ENCODE measurements at regions not wholly inside any gene's neighbourhood (a gene's known extent, or its start where the extent isn't known, plus 50 kb on each side); places are given as distances from the start of the nearest gene placed in this dataset.

GRCh38 chr4:116899561-116899960 lies 185.8 kb downstream of the TRAM1L1 start:
- no peak for TF ChIP-seq CTCF (IDR thresholded peaks at IDR 0.05)
- no peaks in the 10 kb centered on the region for H3K9me3 ChIP-seq
- intact Hi-C loops (cut with DNase I, micrococcal nuclease): no loop called here
- H3K4me1 ChIP-seq (ENCODE audit: low read depth): no peaks in the 10 kb centered on the region
- DNase-seq (no peak), ATAC-seq (no peak)
- no peak overlapping the region for H3K4me3 ChIP-seq
- no peaks in the 10 kb centered on the region for H3K36me3 ChIP-seq (ENCODE audit: low read depth)

- intact Hi-C loops (cut with DNase I, micrococcal nuclease): no loop called here
- ATAC-seq (no peak), DNase-seq (no peak)
- no peak for TF ChIP-seq CTCF (IDR thresholded peaks at IDR 0.05)
- Histone ChIP-seq H3K4me1 (ENCODE audit: low read depth) (no peaks in the 10 kb centered on the region), H3K4me3 (no peak overlapping the region), H3K9me3 (no peaks in the 10 kb centered on the region), H3K36me3 (ENCODE audit: low read depth) (no peaks in the 10 kb centered on the region)
Observed at GRCh38 chr4:116885579-116885978, 199.8 kb downstream of the TRAM1L1 start.

- TF ChIP-seq CTCF (IDR thresholded peaks at IDR 0.05): no peak
- no peak for ATAC-seq
Observed at GRCh38 chr4:116882503-116882902, 202.9 kb downstream of the TRAM1L1 start.

GRCh38 chr4:116881077-116881476 lies 204.3 kb downstream of the TRAM1L1 start:
- no peak overlapping the region for H3K4me3 ChIP-seq
- H3K9me3 ChIP-seq: no peaks in the 10 kb centered on the region
- no peak for TF ChIP-seq CTCF (IDR thresholded peaks at IDR 0.05)
- no peak for ATAC-seq
- no peaks in the 10 kb centered on the region for H3K4me1 ChIP-seq (ENCODE audit: low read depth)
- intact Hi-C loops (cut with DNase I, micrococcal nuclease): no loop called here
- no peak for DNase-seq
- no peaks in the 10 kb centered on the region for H3K36me3 ChIP-seq (ENCODE audit: low read depth)

More at GRCh38 chr4:116882503-116882902, 202.9 kb downstream of the TRAM1L1 start:
- intact Hi-C loops (cut with DNase I, micrococcal nuclease): no loop called here
- H3K36me3 ChIP-seq (ENCODE audit: low read depth): no peaks in the 10 kb centered on the region
- H3K4me1 ChIP-seq (ENCODE audit: low read depth): no peaks in the 10 kb centered on the region
- DNase-seq: no peak
- H3K4me3 ChIP-seq: no peak overlapping the region
- H3K9me3 ChIP-seq: no peaks in the 10 kb centered on the region

GRCh38 chr4:116880625-116881024 lies 204.8 kb downstream of the TRAM1L1 start:
- Histone ChIP-seq H3K4me1 (ENCODE audit: low read depth) (no peaks in the 10 kb centered on the region), H3K9me3 (no peaks in the 10 kb centered on the region), H3K36me3 (ENCODE audit: low read depth) (no peaks in the 10 kb centered on the region), H3K4me3 (no peak overlapping the region)
- intact Hi-C loops (cut with DNase I, micrococcal nuclease): no loop called here
- ATAC-seq (no peak), DNase-seq (no peak)
- no peak for TF ChIP-seq CTCF (IDR thresholded peaks at IDR 0.05)

- ATAC-seq: no peak
- intact Hi-C loops (cut with DNase I, micrococcal nuclease): no loop called here
- Histone ChIP-seq H3K4me1 (ENCODE audit: low read depth) (no peaks in the 10 kb centered on the region), H3K4me3 (no peak overlapping the region), H3K36me3 (ENCODE audit: low read depth) (no peaks in the 10 kb centered on the region), H3K9me3 (no peaks in the 10 kb centered on the region)
- no peak for DNase-seq
- no peak for TF ChIP-seq CTCF (IDR thresholded peaks at IDR 0.05)
Observed at GRCh38 chr4:116878280-116878679, 207.1 kb downstream of the TRAM1L1 start.

Measured in mucosa of descending colon (tissue), 3 donors.